ENCODE measurements at regions not wholly inside any gene's neighbourhood (a gene's known extent, or its start where the extent isn't known, plus 50 kb on each side); places are given as distances from the start of the nearest gene placed in this dataset.

DNA sequence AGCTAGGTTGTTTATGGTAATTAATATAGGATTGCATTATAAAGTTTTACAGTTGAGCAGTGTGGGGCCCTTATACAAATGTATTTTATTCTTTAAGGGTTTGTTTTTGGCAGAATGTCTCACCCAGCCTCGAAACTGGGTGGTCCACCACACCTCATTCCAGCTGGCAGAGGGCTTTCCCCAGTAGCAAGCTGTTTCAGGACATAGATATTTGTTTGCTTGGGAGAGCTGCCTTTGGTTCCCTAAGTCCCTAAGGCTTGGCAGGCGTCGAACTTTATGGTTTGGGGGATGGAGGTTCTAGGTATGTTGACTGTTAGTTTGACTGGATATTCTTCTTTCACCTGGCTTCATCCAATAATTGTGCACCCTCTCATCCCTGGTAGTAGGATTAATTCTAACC lies 205.9 kb downstream of the KCNS3 start:
- TF ChIP-seq POLR2A (IDR thresholded peaks at IDR 0.05; ENCODE audit: low read depth, low read length), result no peak
- no peak for TF ChIP-seq EP300 (IDR thresholded peaks at IDR 0.05; ENCODE audit: borderline replicate concordance in 1 of 2, control insufficient read depth in 1 of 2, low read depth in 2 of 2, low read length in 2 of 2)
- TF ChIP-seq, protein P1, sequence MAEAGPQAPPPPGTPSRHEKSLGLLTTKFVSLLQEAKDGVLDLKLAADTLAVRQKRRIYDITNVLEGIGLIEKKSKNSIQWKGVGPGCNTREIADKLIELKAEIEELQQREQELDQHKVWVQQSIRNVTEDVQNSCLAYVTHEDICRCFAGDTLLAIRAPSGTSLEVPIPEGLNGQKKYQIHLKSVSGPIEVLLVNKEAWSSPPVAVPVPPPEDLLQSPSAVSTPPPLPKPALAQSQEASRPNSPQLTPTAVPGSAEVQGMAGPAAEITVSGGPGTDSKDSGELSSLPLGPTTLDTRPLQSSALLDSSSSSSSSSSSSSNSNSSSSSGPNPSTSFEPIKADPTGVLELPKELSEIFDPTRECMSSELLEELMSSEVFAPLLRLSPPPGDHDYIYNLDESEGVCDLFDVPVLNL (IDR thresholded peaks at IDR 0.05; ENCODE audit: low read depth, low read length), result no peak
- TF ChIP-seq BRCA1 (IDR thresholded peaks at IDR 0.05; ENCODE audit: low read depth, low read length), result no peak
- TF ChIP-seq, protein P2, sequence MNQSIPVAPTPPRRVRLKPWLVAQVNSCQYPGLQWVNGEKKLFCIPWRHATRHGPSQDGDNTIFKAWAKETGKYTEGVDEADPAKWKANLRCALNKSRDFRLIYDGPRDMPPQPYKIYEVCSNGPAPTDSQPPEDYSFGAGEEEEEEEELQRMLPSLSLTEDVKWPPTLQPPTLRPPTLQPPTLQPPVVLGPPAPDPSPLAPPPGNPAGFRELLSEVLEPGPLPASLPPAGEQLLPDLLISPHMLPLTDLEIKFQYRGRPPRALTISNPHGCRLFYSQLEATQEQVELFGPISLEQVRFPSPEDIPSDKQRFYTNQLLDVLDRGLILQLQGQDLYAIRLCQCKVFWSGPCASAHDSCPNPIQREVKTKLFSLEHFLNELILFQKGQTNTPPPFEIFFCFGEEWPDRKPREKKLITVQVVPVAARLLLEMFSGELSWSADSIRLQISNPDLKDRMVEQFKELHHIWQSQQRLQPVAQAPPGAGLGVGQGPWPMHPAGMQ (IDR thresholded peaks at IDR 0.05; ENCODE audit: borderline replicate concordance), result no peak
- no peak for TF ChIP-seq POU2F2 (IDR thresholded peaks at IDR 0.05; ENCODE audit: borderline replicate concordance, low read depth, low read length)
- no peak for TF ChIP-seq KAT2A (conservative IDR thresholded peaks at IDR 0.05; ENCODE audit: control insufficient read depth, low read depth, low read length)
- TF ChIP-seq NFXL1 (IDR thresholded peaks at IDR 0.05; ENCODE audit: borderline replicate concordance), result no peak
- TF ChIP-seq CHD2 (IDR thresholded peaks at IDR 0.05; ENCODE audit: borderline replicate concordance, low read depth, low read length), result no peak
- TF ChIP-seq MYC (IDR thresholded peaks at IDR 0.05; ENCODE audit: insufficient read depth, insufficient read length, insufficient replicate concordance, low read length, severe bottlenecking), result no peak
- TF ChIP-seq CBX3 (IDR thresholded peaks at IDR 0.05; ENCODE audit: borderline replicate concordance, low read depth), result no peak
- TF ChIP-seq, protein P3, sequence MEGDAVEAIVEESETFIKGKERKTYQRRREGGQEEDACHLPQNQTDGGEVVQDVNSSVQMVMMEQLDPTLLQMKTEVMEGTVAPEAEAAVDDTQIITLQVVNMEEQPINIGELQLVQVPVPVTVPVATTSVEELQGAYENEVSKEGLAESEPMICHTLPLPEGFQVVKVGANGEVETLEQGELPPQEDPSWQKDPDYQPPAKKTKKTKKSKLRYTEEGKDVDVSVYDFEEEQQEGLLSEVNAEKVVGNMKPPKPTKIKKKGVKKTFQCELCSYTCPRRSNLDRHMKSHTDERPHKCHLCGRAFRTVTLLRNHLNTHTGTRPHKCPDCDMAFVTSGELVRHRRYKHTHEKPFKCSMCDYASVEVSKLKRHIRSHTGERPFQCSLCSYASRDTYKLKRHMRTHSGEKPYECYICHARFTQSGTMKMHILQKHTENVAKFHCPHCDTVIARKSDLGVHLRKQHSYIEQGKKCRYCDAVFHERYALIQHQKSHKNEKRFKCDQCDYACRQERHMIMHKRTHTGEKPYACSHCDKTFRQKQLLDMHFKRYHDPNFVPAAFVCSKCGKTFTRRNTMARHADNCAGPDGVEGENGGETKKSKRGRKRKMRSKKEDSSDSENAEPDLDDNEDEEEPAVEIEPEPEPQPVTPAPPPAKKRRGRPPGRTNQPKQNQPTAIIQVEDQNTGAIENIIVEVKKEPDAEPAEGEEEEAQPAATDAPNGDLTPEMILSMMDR (IDR thresholded peaks at IDR 0.05 in 2 of 3, conservative IDR thresholded peaks at IDR 0.05 in 1 of 3; ENCODE audit: control insufficient read depth in 2 of 3, extremely low read depth in 1 of 3, insufficient read depth in 1 of 3, low read depth in 3 of 3, low read length in 3 of 3), result no peak
